HFFc6 (cell line): ENCODE measurements at regions not wholly inside any gene's neighbourhood (a gene's known extent, or its start where the extent isn't known, plus 50 kb on each side); places are given as distances from the start of the nearest gene placed in this dataset.

Source experiments
- DNase-seq: peaks from one replicate; pipeline ENCODE4 v3.0.0-alpha.2; 2018
- H3K27ac Mint-ChIP-seq: 2 replicates; pipeline ENCODE4 v1.8.0; 2020; ENCODE audit warnings: mild to moderate bottlenecking, mixed read lengths
- H3K27me3 Mint-ChIP-seq: 2 replicates; pipeline ENCODE4 v1.8.0; 2021; ENCODE audit warnings: mild to moderate bottlenecking, moderate library complexity, mixed read lengths; ENCODE audit not compliant: insufficient read depth
- H3K36me3 Mint-ChIP-seq: 2 replicates; pipeline ENCODE4 v1.8.0; 2021; ENCODE audit warnings: low read depth, mixed read lengths
- H3K4me1 Mint-ChIP-seq: 2 replicates; pipeline ENCODE4 v1.8.0; 2020; ENCODE audit warnings: low read depth, mixed read lengths
- H3K4me3 Mint-ChIP-seq: 2 replicates; pipeline ENCODE4 v1.8.0; 2020; ENCODE audit warnings: mild to moderate bottlenecking, moderate library complexity, mixed read lengths
- H3K9me3 Mint-ChIP-seq: 2 replicates; pipeline ENCODE4 v1.8.0; 2020; ENCODE audit warnings: mild to moderate bottlenecking, mixed read lengths
- TF ChIP-seq, protein P1 (sequence below): fragments of 200-600 bp; sonication (generic); IDR thresholded peaks from 2 replicates; pipeline ENCODE4 v1.5.0; 2021; ENCODE audit warnings: antibody characterized with exemption, mild to moderate bottlenecking

DNA sequence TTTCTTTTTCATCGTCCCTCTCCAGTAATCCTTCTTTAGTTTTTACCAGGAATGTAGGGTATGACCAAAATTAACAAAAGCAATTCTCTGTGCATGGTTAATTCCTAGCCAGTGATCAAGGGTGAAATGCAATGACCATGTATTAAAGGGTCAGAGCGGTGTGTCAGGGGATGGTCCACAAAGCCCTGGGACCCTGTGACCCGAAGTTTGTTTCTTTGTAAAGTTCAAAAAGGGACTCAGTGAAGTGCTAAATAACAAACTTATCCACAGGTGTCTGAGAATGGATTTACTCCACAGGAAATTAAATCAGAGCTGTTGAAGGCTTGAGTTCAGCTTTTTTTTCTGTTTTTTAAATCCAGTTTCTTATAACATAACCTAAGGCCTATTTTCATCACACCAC is 375.7 kb downstream of the GJA1 start:
- Mint-ChIP-seq H3K27ac (no peak overlapping the region), H3K36me3 (no peaks in the 10 kb centered on the region), H3K9me3 (no peaks in the 10 kb centered on the region)

DNA sequence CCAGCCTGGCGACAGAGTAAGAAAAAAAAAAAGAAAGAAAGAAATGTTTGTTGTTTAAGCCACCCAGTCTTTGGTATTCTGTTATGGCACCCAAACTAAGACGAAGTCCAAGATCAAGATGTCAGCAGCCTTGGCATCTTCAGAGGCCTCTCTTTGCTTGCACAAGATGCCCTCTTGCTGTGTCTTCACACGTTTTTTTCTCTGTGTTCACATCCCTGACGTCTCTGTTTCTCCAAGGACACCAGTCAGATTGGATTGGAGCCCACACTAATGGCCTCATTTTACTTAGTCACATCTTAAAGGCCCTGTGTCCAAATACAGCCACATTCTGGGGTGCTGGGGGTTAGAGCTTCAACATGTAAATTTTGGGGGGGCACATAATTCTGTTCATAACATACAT is 380.9 kb downstream of the GJA1 start:
- TF ChIP-seq, protein P1, sequence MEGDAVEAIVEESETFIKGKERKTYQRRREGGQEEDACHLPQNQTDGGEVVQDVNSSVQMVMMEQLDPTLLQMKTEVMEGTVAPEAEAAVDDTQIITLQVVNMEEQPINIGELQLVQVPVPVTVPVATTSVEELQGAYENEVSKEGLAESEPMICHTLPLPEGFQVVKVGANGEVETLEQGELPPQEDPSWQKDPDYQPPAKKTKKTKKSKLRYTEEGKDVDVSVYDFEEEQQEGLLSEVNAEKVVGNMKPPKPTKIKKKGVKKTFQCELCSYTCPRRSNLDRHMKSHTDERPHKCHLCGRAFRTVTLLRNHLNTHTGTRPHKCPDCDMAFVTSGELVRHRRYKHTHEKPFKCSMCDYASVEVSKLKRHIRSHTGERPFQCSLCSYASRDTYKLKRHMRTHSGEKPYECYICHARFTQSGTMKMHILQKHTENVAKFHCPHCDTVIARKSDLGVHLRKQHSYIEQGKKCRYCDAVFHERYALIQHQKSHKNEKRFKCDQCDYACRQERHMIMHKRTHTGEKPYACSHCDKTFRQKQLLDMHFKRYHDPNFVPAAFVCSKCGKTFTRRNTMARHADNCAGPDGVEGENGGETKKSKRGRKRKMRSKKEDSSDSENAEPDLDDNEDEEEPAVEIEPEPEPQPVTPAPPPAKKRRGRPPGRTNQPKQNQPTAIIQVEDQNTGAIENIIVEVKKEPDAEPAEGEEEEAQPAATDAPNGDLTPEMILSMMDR, result no peak
- Mint-ChIP-seq H3K27me3 (no peaks in the 10 kb centered on the region), H3K9me3 (peaks cover 13% of the 10 kb centered on the region), H3K36me3 (peaks cover 19% of the 10 kb centered on the region), H3K4me3 (no peak overlapping the region), H3K27ac (no peak overlapping the region; the same call in 1 of the 2 replicates), H3K4me1 (peaks cover 35% of the 10 kb centered on the region)
- DNase-seq, result no peak

More for the DNA sequence above, 375.7 kb downstream of the GJA1 start:
- no peak for DNase-seq
- H3K4me3 Mint-ChIP-seq, result no peak overlapping the region
- TF ChIP-seq, protein P1, result no peak
- no peaks in the 10 kb centered on the region; the same call in 1 of the 2 replicates for H3K27me3 Mint-ChIP-seq
- peaks cover 27% of the 10 kb centered on the region for H3K4me1 Mint-ChIP-seq

DNA sequence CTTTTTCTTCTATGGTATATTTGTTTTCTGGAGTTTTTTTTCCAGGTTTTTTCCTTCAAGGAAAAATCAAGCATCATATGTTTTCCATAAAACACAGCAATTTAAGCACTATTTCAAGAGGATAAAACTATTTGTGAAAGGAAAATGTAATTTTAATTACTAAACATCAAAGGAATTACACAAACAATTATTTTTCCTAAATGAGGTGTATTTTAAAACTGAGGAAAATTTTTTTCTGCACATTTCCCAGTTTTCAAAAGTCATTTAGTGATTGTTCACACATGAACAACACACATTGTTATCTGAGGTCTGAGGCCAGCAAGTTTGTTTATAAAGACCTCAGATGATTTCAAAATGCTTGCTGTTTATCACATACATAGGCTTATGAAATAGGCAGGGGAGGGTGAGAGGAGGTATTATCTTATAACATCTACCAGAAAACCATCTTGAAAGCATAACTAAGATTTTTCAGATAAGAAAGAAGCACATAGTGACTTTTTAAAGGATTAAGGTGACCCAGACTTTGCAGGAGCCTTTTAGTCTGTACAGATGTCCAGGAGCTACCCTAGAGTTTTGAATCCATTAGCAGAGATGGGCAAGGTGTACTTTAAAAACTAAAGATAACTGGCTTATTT is 381.6 kb downstream of the GJA1 start:
- no peak for DNase-seq
- Mint-ChIP-seq H3K4me1 (peaks cover 36% of the 10 kb centered on the region), H3K4me3 (no peak overlapping the region), H3K27ac (no peak overlapping the region), H3K9me3 (peaks cover 19% of the 10 kb centered on the region), H3K27me3 (no peaks in the 10 kb centered on the region; the same call in 1 of the 2 replicates), H3K36me3 (peaks cover 25% of the 10 kb centered on the region)
- TF ChIP-seq, protein P1, result no peak

DNA sequence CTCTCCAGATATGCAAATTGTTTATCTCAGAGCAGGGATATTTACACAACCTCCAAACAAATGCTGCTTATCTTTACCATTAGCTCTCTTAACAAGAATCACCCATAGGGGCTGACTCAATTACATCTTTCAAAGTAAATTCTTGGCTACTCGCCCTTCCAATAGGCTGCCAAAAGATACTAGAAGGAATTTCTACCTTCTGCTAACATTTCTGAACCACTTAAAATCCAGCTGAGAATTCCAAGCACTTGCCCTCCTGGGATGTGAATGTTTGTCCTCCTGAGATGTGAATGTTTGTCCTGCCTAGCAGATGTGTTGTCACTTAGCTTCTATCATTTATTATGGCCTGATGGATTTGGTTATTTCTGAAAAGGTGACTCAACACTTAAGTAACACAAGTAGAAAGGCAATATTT is 388.0 kb downstream of the GJA1 start:
- Mint-ChIP-seq H3K4me1 (peaks cover 60% of the 10 kb centered on the region), H3K4me3 (no peak overlapping the region), H3K27ac (no peak overlapping the region; the same call in 1 of the 2 replicates), H3K27me3 (no peaks in the 10 kb centered on the region; the same call in 1 of the 2 replicates), H3K36me3 (peaks cover 26% of the 10 kb centered on the region), H3K9me3 (peaks cover 20% of the 10 kb centered on the region)
- DNase-seq, result peak; percentile 38
- TF ChIP-seq, protein P1, result no peak

DNA sequence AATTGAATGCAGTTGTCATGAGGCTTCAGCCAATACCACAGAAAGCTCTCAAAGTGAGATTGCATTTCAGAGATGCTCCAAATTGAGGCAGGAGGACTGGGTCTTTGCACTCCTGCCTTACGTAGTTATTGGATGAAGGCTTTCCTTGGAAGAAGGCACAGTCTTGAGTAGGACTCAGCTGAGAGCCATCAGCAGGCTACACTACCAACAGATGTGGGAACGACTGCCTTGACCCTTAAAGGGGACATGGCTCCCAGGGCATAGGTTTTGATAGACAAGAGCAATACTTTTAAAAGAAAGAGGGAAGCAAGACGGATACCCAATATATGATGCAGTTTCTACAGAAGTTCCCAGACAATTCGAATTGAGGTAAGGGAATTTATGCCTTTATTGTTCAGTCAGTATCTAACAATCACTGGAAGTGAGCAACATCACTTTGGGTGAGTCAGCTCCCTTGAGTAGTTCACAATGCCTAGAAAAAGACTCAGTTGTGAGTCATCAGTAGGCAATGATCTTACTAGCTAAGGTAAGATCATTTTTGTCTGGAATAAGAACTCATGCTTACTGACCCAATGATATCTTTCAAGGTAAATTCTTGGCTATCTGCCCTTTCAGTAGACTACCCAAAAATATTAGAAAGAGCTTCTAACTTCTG is 390.8 kb downstream of the GJA1 start:
- TF ChIP-seq, protein P1, result no peak
- Mint-ChIP-seq H3K27ac (peak overlapping the region; percentile 51), H3K4me3 (no peak overlapping the region), H3K36me3 (peaks cover 7% of the 10 kb centered on the region), H3K9me3 (peaks cover 8% of the 10 kb centered on the region), H3K27me3 (no peaks in the 10 kb centered on the region; the same call in 1 of the 2 replicates), H3K4me1 (peaks cover 67% of the 10 kb centered on the region)
- DNase-seq, result peak; percentile 88
